ENCODE measurements at regions not wholly inside any gene's neighbourhood (a gene's known extent, or its start where the extent isn't known, plus 50 kb on each side); places are given as distances from the start of the nearest gene placed in this dataset.

DNA sequence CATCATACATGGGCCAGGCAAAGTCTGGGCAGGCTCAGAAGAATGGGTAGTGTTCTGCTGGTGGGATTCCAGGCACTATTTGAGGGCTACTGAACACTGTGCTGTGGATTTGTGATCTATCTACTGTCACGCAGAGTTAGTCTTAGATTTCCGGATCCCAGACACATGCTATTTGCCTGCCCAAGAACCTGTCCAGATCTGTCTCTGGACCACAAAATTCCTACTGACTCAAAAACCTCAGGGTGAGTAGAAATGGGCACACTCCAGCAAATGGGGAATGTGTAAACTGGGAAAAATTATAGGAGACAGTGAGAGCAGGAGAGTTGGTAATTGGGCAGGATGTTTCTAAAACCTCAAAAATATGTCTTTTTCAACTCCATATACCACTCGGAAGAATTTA is 129.9 kb downstream of the GALC start:
- no peak for DNase-seq
- Mint-ChIP-seq H3K27me3 (ENCODE audit: insufficient read depth) (peaks cover 2% of the 10 kb centered on the region), H3K36me3 (ENCODE audit: low read depth) (peaks cover 9% of the 10 kb centered on the region), H3K4me3 (no peak overlapping the region), H3K9me3 (peaks cover 30% of the 10 kb centered on the region), H3K4me1 (peaks cover 7% of the 10 kb centered on the region), H3K27ac (no peak overlapping the region)
- Histone ChIP-seq H3K9me3 (ENCODE audit: control insufficient read depth, low read length) (peaks cover 24% of the 10 kb centered on the region), H3K4me1 (ENCODE audit: control insufficient read depth, insufficient read depth, low read length) (peaks cover 5% of the 10 kb centered on the region), H3K27ac (ENCODE audit: low read depth, low read length) (no peak overlapping the region), H3K9ac (ENCODE audit: extremely low read depth, low read length, poor library complexity, severe bottlenecking) (no peak overlapping the region), H3K27me3 (ENCODE audit: control insufficient read depth, insufficient read depth, low read length, poor library complexity, severe bottlenecking) (no peaks in the 10 kb centered on the region), H3K4me3 (ENCODE audit: low read length) (no peak overlapping the region), H3K36me3 (ENCODE audit: control insufficient read depth, insufficient read depth, low read length) (no peaks in the 10 kb centered on the region)
- TF ChIP-seq, protein P1, sequence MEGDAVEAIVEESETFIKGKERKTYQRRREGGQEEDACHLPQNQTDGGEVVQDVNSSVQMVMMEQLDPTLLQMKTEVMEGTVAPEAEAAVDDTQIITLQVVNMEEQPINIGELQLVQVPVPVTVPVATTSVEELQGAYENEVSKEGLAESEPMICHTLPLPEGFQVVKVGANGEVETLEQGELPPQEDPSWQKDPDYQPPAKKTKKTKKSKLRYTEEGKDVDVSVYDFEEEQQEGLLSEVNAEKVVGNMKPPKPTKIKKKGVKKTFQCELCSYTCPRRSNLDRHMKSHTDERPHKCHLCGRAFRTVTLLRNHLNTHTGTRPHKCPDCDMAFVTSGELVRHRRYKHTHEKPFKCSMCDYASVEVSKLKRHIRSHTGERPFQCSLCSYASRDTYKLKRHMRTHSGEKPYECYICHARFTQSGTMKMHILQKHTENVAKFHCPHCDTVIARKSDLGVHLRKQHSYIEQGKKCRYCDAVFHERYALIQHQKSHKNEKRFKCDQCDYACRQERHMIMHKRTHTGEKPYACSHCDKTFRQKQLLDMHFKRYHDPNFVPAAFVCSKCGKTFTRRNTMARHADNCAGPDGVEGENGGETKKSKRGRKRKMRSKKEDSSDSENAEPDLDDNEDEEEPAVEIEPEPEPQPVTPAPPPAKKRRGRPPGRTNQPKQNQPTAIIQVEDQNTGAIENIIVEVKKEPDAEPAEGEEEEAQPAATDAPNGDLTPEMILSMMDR (conservative IDR thresholded peaks at IDR 0.05): no peak
- 95 to 100% methylated on average over 1 to 2 of the region's 3 CpGs for WGBS, 2 experiments (ENCODE audit: insufficient coverage in 1 of 2, insufficient read length in 1 of 2)

DNA sequence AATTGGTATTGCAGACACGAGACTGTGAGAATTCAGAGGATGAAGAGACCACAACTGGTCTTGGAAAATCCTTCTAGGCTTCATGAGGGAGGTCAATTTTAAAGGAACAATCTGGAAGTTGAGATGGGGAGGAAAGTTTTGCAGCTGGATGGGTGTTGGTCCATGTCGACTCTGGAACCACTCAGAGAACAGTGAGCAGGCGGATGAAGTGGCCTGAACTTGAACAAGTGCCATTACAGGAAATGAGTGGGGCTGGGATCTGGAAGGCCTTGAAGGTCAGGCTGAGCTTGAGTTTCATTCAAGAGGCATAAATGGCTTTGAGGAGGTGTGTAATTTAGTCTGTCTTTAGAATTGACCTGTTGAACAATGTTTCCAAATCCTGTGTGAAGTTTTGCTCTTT is 140.9 kb downstream of the GALC start:
- H3K9ac ChIP-seq (ENCODE audit: extremely low read depth, low read length, poor library complexity, severe bottlenecking): no peak overlapping the region
- Mint-ChIP-seq H3K9me3 (no peaks in the 10 kb centered on the region), H3K4me3 (no peak overlapping the region), H3K27ac (no peak overlapping the region), H3K27me3 (ENCODE audit: insufficient read depth) (peaks cover 2% of the 10 kb centered on the region), H3K36me3 (ENCODE audit: low read depth) (peaks cover 2% of the 10 kb centered on the region), H3K4me1 (peaks cover 11% of the 10 kb centered on the region)
- H3K4me1 ChIP-seq (ENCODE audit: control insufficient read depth, insufficient read depth, low read length): no peaks in the 10 kb centered on the region
- TF ChIP-seq, protein P1 (conservative IDR thresholded peaks at IDR 0.05): no peak
- H3K4me3 ChIP-seq (ENCODE audit: low read length): no peak overlapping the region
- WGBS, 2 experiments (ENCODE audit: insufficient coverage in 1 of 2, insufficient read length in 1 of 2): 86 to 94% methylated on average over 2 to 3 of the region's 3 CpGs
- H3K27me3 ChIP-seq (ENCODE audit: control insufficient read depth, insufficient read depth, low read length, poor library complexity, severe bottlenecking): no peaks in the 10 kb centered on the region
- no peaks in the 10 kb centered on the region for H3K36me3 ChIP-seq (ENCODE audit: control insufficient read depth, insufficient read depth, low read length)
- no peak overlapping the region for H3K27ac ChIP-seq (ENCODE audit: low read depth, low read length)
- no peaks in the 10 kb centered on the region for H3K9me3 ChIP-seq (ENCODE audit: control insufficient read depth, low read length)
- DNase-seq: no peak

DNA sequence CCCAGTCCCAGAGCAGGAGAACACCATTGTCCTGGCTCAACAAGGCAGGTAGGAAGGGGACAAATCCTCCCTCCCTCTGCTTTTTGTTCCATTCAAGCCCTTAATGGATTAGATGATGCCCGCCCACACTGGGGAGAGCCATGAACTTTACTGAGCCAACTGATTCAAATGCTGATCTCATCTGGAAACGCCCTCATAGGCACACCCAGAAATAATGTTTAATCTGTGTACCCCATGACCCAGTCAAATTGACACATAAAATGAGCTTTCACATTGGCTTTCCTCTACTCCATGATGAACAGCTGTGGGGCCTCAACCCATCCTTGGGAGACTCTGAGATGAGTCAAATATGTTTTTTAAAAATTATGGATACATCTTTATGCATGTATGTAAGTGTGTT is 141.8 kb downstream of the GALC start:
- peaks cover 2% of the 10 kb centered on the region for H3K4me1 Mint-ChIP-seq
- H3K4me3 Mint-ChIP-seq: no peak overlapping the region
- TF ChIP-seq, protein P1 (conservative IDR thresholded peaks at IDR 0.05): no peak
- Histone ChIP-seq H3K4me1 (ENCODE audit: control insufficient read depth, insufficient read depth, low read length) (no peaks in the 10 kb centered on the region), H3K9ac (ENCODE audit: extremely low read depth, low read length, poor library complexity, severe bottlenecking) (no peak overlapping the region), H3K9me3 (ENCODE audit: control insufficient read depth, low read length) (no peaks in the 10 kb centered on the region), H3K27me3 (ENCODE audit: control insufficient read depth, insufficient read depth, low read length, poor library complexity, severe bottlenecking) (no peaks in the 10 kb centered on the region), H3K27ac (ENCODE audit: low read depth, low read length) (no peak overlapping the region), H3K4me3 (ENCODE audit: low read length) (no peak overlapping the region), H3K36me3 (ENCODE audit: control insufficient read depth, insufficient read depth, low read length) (no peaks in the 10 kb centered on the region)
- WGBS, 2 experiments (ENCODE audit: insufficient coverage in 1 of 2, insufficient read length in 1 of 2): 84 to 86% methylated on average over 2 of the region's 2 CpGs
- peaks cover under 1% of the 10 kb centered on the region for H3K9me3 Mint-ChIP-seq
- no peak overlapping the region for H3K27ac Mint-ChIP-seq
- peaks cover 2% of the 10 kb centered on the region for H3K36me3 Mint-ChIP-seq (ENCODE audit: low read depth)
- peaks cover 2% of the 10 kb centered on the region for H3K27me3 Mint-ChIP-seq (ENCODE audit: insufficient read depth)
- no peak for DNase-seq

All from endodermal cell (in vitro differentiated cells).